Uterus (tissue), 2 donors: ENCODE measurements at regions not wholly inside any gene's neighbourhood (a gene's known extent, or its start where the extent isn't known, plus 50 kb on each side); places are given as distances from the start of the nearest gene placed in this dataset.

Source experiments
- CTCF ChIP-seq, 4 experiments: fragments of 200-600 bp in 2 of 4; fragments of 450-650 bp in 2 of 4; sonication (generic) in 2 of 4; IDR thresholded peaks; one replicate each; pipeline ENCODE4 v1.5.1; 2016 to 2019; ENCODE audit warnings: antibody characterized with exemption in 4 of 4, mild to moderate bottlenecking in 2 of 4, moderate library complexity in 1 of 4
- POLR2A ChIP-seq, 2 donors: fragments of 450-650 bp; IDR thresholded peaks; one replicate each; pipeline ENCODE4 v1.6.1; 2016; ENCODE audit warnings: antibody characterized with exemption in 2 of 2, mild to moderate bottlenecking in 1 of 2, moderate library complexity in 1 of 2

- TF ChIP-seq CTCF (IDR thresholded peaks at IDR 0.05), result no peak
- TF ChIP-seq POLR2A (IDR thresholded peaks at IDR 0.05), result no peak
Observed at GRCh38 chr9:73684601-73685000, 532.9 kb downstream of the ANXA1 start.
